ENCODE measurements at regions not wholly inside any gene's neighbourhood (a gene's known extent, or its start where the extent isn't known, plus 50 kb on each side); places are given as distances from the start of the nearest gene placed in this dataset.

DNA sequence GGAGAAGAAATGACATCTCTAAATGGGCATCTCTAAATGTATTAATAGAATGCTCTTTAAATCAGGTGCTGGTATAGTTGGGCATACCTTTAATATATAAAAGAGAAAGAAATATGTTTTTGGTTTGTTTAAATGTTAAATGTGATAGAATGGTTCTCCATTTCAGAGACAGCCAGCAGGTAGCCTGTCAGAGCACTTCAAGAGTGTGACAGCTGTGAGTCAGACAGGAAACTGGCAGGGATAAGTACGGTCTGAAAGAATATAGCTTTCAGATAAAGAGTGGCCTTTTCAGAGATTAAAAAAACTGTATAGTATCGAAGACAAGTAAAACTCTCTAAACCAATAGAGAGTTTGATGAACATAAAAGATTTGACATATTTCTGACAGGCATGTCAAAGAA lies 654.1 kb downstream of the IGSF11 start (continued):
- TF ChIP-seq, protein P1, sequence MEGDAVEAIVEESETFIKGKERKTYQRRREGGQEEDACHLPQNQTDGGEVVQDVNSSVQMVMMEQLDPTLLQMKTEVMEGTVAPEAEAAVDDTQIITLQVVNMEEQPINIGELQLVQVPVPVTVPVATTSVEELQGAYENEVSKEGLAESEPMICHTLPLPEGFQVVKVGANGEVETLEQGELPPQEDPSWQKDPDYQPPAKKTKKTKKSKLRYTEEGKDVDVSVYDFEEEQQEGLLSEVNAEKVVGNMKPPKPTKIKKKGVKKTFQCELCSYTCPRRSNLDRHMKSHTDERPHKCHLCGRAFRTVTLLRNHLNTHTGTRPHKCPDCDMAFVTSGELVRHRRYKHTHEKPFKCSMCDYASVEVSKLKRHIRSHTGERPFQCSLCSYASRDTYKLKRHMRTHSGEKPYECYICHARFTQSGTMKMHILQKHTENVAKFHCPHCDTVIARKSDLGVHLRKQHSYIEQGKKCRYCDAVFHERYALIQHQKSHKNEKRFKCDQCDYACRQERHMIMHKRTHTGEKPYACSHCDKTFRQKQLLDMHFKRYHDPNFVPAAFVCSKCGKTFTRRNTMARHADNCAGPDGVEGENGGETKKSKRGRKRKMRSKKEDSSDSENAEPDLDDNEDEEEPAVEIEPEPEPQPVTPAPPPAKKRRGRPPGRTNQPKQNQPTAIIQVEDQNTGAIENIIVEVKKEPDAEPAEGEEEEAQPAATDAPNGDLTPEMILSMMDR (conservative IDR thresholded peaks at IDR 0.05; ENCODE audit: low read depth in 2 of 2) = no peak
- TF ChIP-seq JUNB (IDR thresholded peaks at IDR 0.05; ENCODE audit: unreplicated experiment) (no peak), ZNF331 (CRISPR knock-in tag; IDR thresholded peaks at IDR 0.05; ENCODE audit: low read depth) (no peak), STAT1 (IDR thresholded peaks at IDR 0.05; ENCODE audit: unreplicated experiment) (no peak)
- TF ChIP-seq, protein P2, sequence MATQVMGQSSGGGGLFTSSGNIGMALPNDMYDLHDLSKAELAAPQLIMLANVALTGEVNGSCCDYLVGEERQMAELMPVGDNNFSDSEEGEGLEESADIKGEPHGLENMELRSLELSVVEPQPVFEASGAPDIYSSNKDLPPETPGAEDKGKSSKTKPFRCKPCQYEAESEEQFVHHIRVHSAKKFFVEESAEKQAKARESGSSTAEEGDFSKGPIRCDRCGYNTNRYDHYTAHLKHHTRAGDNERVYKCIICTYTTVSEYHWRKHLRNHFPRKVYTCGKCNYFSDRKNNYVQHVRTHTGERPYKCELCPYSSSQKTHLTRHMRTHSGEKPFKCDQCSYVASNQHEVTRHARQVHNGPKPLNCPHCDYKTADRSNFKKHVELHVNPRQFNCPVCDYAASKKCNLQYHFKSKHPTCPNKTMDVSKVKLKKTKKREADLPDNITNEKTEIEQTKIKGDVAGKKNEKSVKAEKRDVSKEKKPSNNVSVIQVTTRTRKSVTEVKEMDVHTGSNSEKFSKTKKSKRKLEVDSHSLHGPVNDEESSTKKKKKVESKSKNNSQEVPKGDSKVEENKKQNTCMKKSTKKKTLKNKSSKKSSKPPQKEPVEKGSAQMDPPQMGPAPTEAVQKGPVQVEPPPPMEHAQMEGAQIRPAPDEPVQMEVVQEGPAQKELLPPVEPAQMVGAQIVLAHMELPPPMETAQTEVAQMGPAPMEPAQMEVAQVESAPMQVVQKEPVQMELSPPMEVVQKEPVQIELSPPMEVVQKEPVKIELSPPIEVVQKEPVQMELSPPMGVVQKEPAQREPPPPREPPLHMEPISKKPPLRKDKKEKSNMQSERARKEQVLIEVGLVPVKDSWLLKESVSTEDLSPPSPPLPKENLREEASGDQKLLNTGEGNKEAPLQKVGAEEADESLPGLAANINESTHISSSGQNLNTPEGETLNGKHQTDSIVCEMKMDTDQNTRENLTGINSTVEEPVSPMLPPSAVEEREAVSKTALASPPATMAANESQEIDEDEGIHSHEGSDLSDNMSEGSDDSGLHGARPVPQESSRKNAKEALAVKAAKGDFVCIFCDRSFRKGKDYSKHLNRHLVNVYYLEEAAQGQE (IDR thresholded peaks at IDR 0.05; ENCODE audit: unreplicated experiment) = no peak

DNA sequence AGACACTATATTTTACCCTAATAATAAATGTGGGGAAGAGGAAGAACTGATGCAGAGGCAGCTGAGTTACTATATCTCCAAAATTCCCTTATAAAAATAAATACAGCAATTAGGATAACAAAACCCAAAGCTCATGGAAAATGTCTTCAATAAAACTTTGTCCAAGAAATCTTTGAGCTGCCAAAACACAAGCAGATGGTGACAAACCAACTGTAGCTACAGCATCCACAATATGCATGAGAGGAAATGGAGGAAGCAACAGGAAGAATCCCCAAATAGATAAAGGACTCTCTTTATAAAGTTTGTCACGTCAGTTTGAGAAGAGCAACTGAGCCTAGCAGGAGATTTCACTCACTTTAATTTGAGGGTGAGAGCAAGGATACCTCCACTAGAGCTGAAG lies 638.2 kb downstream of the IGSF11 start:
- no peak for TF ChIP-seq EZH2phosphoT487 (IDR thresholded peaks at IDR 0.05; ENCODE audit: unreplicated experiment)
- TF ChIP-seq, protein P2 (IDR thresholded peaks at IDR 0.05; ENCODE audit: unreplicated experiment) = no peak
- no peaks in the 10 kb centered on the region for H3K9me2 ChIP-seq (ENCODE audit: insufficient read depth)
- H3K27ac Mint-ChIP-seq = no peak overlapping the region
- no peaks in the 10 kb centered on the region for H3K27me3 Mint-ChIP-seq (ENCODE audit: insufficient read depth, low read depth, poor library complexity)
- H3K4me2 ChIP-seq = no peak overlapping the region
- H3F3A ChIP-seq (replicated peaks; ENCODE audit: low read depth) = no peaks in the 10 kb centered on the region
- no peak overlapping the region for H3K4me3 ChIP-seq
- DNase-seq (ENCODE audit: low spot score) = no peak
- H3K27me3 ChIP-seq (ENCODE audit: insufficient read depth) = no peaks in the 10 kb centered on the region
- H2AFZ ChIP-seq = peak overlapping the region; percentile 86
- H3K9me3 Mint-ChIP-seq = no peaks in the 10 kb centered on the region
- no peaks in the 10 kb centered on the region for H3K36me3 Mint-ChIP-seq (ENCODE audit: low read depth)
- H3K4me3 Mint-ChIP-seq = no peak overlapping the region
- no peaks in the 10 kb centered on the region for H4K20me1 ChIP-seq (replicated peaks; ENCODE audit: insufficient read depth)
- H3K79me2 ChIP-seq (replicated peaks; ENCODE audit: insufficient read depth) = no peaks in the 10 kb centered on the region
- no peak overlapping the region for H3K27ac ChIP-seq (ENCODE audit: low read depth)
- H3K36me3 ChIP-seq (ENCODE audit: insufficient read depth) = no peaks in the 10 kb centered on the region
- no peak for ATAC-seq
- no peaks in the 10 kb centered on the region for H3K4me1 Mint-ChIP-seq
- H3K4me1 ChIP-seq (ENCODE audit: insufficient read depth) = no peaks in the 10 kb centered on the region

All from GM23338 (cell line).